ENCODE measurements at regions not wholly inside any gene's neighbourhood (a gene's known extent, or its start where the extent isn't known, plus 50 kb on each side); places are given as distances from the start of the nearest gene placed in this dataset.

DNA sequence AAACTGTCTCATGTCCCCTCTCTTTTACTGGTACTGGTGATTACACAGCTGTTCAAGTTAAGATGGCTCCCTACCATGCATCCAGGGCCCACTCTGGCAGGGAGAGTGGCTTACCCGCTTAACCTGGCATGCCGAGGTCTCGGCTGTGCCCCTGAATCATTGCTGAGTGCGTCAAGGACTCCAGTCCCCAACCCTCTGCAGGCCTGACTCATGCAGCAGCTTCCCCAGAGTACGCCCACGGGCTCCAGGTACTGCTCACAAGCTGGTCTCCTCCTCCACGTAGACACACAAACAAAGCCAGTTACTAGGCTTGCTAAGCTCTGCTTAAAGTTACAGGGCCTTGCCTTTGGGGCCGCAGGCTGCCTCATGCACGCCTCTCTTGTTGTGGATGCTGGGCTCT lies 447.4 kb downstream of the COG6 start:
- in situ Hi-C loops (cut with MboI) = no loop called here
- no TSS peak for BruUV-seq (replicated peaks)
- CTCF ChIA-PET (ENCODE audit: low intra/inter-chr PET ratio) = no interaction called here
- WGBS (ENCODE audit: insufficient coverage, low coverage, missing lambda C conversion rate) = 2% methylated on average over 6 of the region's 9 CpGs
- POLR2A ChIA-PET = no interaction called here
- Histone ChIP-seq H3K4me2 (ENCODE audit: insufficient read depth, low read length) (no peak overlapping the region), H3K4me1 (replicated peaks in 1 of 2; ENCODE audit: control insufficient read depth in 2 of 2, insufficient read depth in 2 of 2, low read length in 2 of 2) (no peaks in the 10 kb centered on the region; a peak in 1 of 5 replicates), H3K27ac (ENCODE audit: extremely low read depth, low read depth, low read length) (no peak overlapping the region), H3K9me3 (replicated peaks; ENCODE audit: control insufficient read depth, insufficient read depth, low read depth, low read length) (no peaks in the 10 kb centered on the region), H4K20me1 (replicated peaks; ENCODE audit: control insufficient read depth, insufficient read depth, low read length) (no peaks in the 10 kb centered on the region), H3K4me3 (no peak overlapping the region), H2AFZ (ENCODE audit: low read depth, low read length) (no peak overlapping the region), H3K9me1 (ENCODE audit: control insufficient read depth, insufficient read depth, low read length) (no peaks in the 10 kb centered on the region), H3K79me2 (ENCODE audit: control insufficient read depth, insufficient read depth, low read length) (no peaks in the 10 kb centered on the region), H3K27me3 (ENCODE audit: control insufficient read depth in 2 of 2, insufficient read depth in 2 of 2, low read length in 2 of 2) (no peaks in the 10 kb centered on the region), H3K36me3 (ENCODE audit: control insufficient read depth, insufficient read depth, low read length) (no peaks in the 10 kb centered on the region), H3K9ac (ENCODE audit: insufficient read depth in 1 of 2, low read depth in 2 of 2, low read length in 2 of 2) (no peak overlapping the region)
- ATAC-seq (no peak), DNase-seq (ENCODE audit: extremely low read depth in 1 of 4, low spot score in 3 of 4) (peak in 2 of 4 experiments; percentile 13 to 26), FAIRE-seq (no peak)
- intact Hi-C loops (cut with micrococcal nuclease) = no loop called here
- TF ChIP-seq ATF6 (CRISPR knock-in tag; IDR thresholded peaks at IDR 0.05) = no peak
- no peak for TF ChIP-seq SRSF3 (IDR thresholded peaks at IDR 0.05; ENCODE audit: insufficient read depth, low read length)
- TF ChIP-seq ASH1L (IDR thresholded peaks at IDR 0.05; ENCODE audit: borderline replicate concordance, low read depth, partially characterized antibody) = no peak
- no peak for TF ChIP-seq SPI1 (IDR thresholded peaks at IDR 0.05; ENCODE audit: borderline replicate concordance, low read depth, low read length)
- no peak for TF ChIP-seq ZNF644 (tag; IDR thresholded peaks at IDR 0.05; ENCODE audit: low read depth)
- no peak for TF ChIP-seq JUND (IDR thresholded peaks at IDR 0.05; ENCODE audit: borderline replicate concordance, low read depth, low read length)
- TF ChIP-seq JUND (tag; IDR thresholded peaks at IDR 0.05; ENCODE audit: borderline replicate concordance, low read depth, low read length) = no peak
- TF ChIP-seq EGR1 (conservative IDR thresholded peaks at IDR 0.05) = peak; percentile 78
